A673 (cell line): ENCODE measurements at regions not wholly inside any gene's neighbourhood (a gene's known extent, or its start where the extent isn't known, plus 50 kb on each side); places are given as distances from the start of the nearest gene placed in this dataset.

Experiments used
- BruUV-seq: library from RNA; stranded (reverse); fragments of 400-500 nt; replicated peaks from 2 replicates; lab custom pipeline; 2021; lab: Mats Ljungman, UMichigan
- CTCF ChIA-PET: fragments of 300-600 bp; sonication (Branson Sonifier 250); formaldehyde crosslinking; loops from one replicate; lab custom pipeline; 2022; ENCODE audit warnings: antibody characterized with exemption; lab: Charles Lee
- POLR2A ChIA-PET: fragments of 300-600 bp; sonication (Branson Sonifier 250); formaldehyde crosslinking; loops from one replicate; lab custom pipeline; 2022; ENCODE audit warnings: antibody characterized with exemption; ENCODE audit not compliant: low non-redundant PET; lab: Charles Lee
- DNase-seq: peaks from one replicate; pipeline ENCODE4 v3.0.0-alpha.2; 2015; ENCODE audit warnings: low spot score
- H3K27ac ChIP-seq: fragments of 200-600 bp; sonication (generic); 2 replicates; pipeline ENCODE4 v1.5.1; 2016; ENCODE audit warnings: mixed run types, low read depth, mild to moderate bottlenecking, mixed read lengths, antibody characterized with exemption, low read length; ENCODE audit not compliant: poor library complexity, severe bottlenecking
- H3K27me3 ChIP-seq: fragments of 200-600 bp; sonication (generic); replicated peaks from 2 replicates; pipeline ENCODE4 v1.6.1; 2017; ENCODE audit warnings: mixed run types, low read depth, mild to moderate bottlenecking, mixed read lengths, antibody characterized with exemption, low read length; ENCODE audit not compliant: insufficient read depth, poor library complexity
- H3K36me3 ChIP-seq: fragments of 200-600 bp; sonication (generic); 2 replicates; pipeline ENCODE4 v1.6.1; 2016; ENCODE audit warnings: mixed run types, mild to moderate bottlenecking, mixed read lengths, antibody characterized with exemption, low read length; ENCODE audit not compliant: insufficient read depth, poor library complexity, severe bottlenecking
- H3K4me1 ChIP-seq: fragments of 200-600 bp; sonication (generic); 2 replicates; pipeline ENCODE4 v1.6.1; 2017; ENCODE audit warnings: mixed run types, mild to moderate bottlenecking, mixed read lengths, antibody characterized with exemption, low read length; ENCODE audit not compliant: insufficient read depth, poor library complexity, severe bottlenecking
- H3K4me3 ChIP-seq: fragments of 200-600 bp; sonication (generic); 2 replicates; pipeline ENCODE4 v1.5.1; 2016; ENCODE audit warnings: low read depth, mixed run types, mild to moderate bottlenecking, mixed read lengths, low read length; ENCODE audit not compliant: poor library complexity, severe bottlenecking
- H3K9me3 ChIP-seq: fragments of 200-600 bp; sonication (generic); 2 replicates; pipeline ENCODE4 v1.6.1; 2016; ENCODE audit warnings: mixed run types, low read depth, mild to moderate bottlenecking, mixed read lengths, antibody characterized with exemption, low read length; ENCODE audit not compliant: poor library complexity, severe bottlenecking
- EZH2 ChIP-seq: fragments of 200-600 bp; sonication (generic); IDR thresholded peaks from 2 replicates; pipeline ENCODE4 v1.6.1; 2017; ENCODE audit warnings: borderline replicate concordance, low read depth, mild to moderate bottlenecking, mixed read lengths, antibody characterized with exemption, low read length; ENCODE audit not compliant: poor library complexity, severe bottlenecking
- intact Hi-C: fragments of 100-400 bp; cut with micrococcal nuclease; formaldehyde crosslinking; loops from one replicate; pipeline ENCODE4 v1.10.0; 2022; ENCODE audit not compliant: unreplicated experiment
- TF ChIP-seq, protein P1 (sequence below): fragments of 300-800, 200-600 bp; sonication (generic); conservative IDR thresholded peaks from 2 replicates; pipeline ENCODE4 v1.5.1; 2017; ENCODE audit warnings: low read depth, mild to moderate bottlenecking, antibody characterized with exemption, low read length, moderate library complexity, mixed read lengths

DNA sequence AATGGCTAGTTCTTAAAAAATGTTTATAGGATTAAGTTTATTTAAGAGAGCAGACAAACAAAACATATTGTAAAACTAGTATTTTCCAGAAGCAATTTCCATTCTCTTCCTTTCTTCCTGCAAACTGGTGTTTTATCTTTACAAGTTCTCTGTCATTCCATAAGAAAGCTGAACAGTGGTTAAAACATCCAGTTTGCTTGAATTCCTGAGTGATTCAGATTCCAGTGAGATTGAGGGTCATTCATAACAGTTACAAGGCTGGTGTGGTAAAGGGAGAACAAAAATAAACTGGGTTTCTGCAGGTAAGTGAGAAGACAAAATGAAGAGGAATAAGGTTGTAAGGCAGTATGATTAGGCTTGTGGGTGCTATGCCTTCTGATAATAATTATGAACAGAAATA, 544.8 kb upstream of the DIPK2B start:
- ChIA-PET POLR2A (no interaction called here), CTCF (interaction anchor here (0.6 kb wide), 1 partner anchor 125 kb away, joined by 3 read pairs; no protein-coding TSS in a partner anchor)
- H3K27ac ChIP-seq: no peak overlapping the region
- H3K4me3 ChIP-seq: no peak overlapping the region
- H3K27me3 ChIP-seq: no peaks in the 10 kb centered on the region
- peaks cover 28% of the 10 kb centered on the region for H3K36me3 ChIP-seq
- peaks cover 12% of the 10 kb centered on the region for H3K4me1 ChIP-seq
- intact Hi-C loops: no loop called here
- H3K9me3 ChIP-seq: no peaks in the 10 kb centered on the region
- TF ChIP-seq, protein P1, sequence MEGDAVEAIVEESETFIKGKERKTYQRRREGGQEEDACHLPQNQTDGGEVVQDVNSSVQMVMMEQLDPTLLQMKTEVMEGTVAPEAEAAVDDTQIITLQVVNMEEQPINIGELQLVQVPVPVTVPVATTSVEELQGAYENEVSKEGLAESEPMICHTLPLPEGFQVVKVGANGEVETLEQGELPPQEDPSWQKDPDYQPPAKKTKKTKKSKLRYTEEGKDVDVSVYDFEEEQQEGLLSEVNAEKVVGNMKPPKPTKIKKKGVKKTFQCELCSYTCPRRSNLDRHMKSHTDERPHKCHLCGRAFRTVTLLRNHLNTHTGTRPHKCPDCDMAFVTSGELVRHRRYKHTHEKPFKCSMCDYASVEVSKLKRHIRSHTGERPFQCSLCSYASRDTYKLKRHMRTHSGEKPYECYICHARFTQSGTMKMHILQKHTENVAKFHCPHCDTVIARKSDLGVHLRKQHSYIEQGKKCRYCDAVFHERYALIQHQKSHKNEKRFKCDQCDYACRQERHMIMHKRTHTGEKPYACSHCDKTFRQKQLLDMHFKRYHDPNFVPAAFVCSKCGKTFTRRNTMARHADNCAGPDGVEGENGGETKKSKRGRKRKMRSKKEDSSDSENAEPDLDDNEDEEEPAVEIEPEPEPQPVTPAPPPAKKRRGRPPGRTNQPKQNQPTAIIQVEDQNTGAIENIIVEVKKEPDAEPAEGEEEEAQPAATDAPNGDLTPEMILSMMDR: no peak
- TF ChIP-seq EZH2: no peak
- no peak for DNase-seq
- BruUV-seq: no TSS peak

GRCh38 chrX:45743906-45744625, 543.4 kb upstream of the DIPK2B start:
- Histone ChIP-seq H3K36me3 (peaks cover 24% of the 10 kb centered on the region), H3K27me3 (no peaks in the 10 kb centered on the region), H3K9me3 (no peaks in the 10 kb centered on the region), H3K4me3 (no peak overlapping the region), H3K27ac (no peak overlapping the region), H3K4me1 (peaks cover 4% of the 10 kb centered on the region)
- no TSS peak for BruUV-seq
- intact Hi-C loops: no loop called here
- ChIA-PET CTCF (no interaction called here), POLR2A (no interaction called here)
- no peak for DNase-seq
- TF ChIP-seq, protein P1: no peak
- TF ChIP-seq EZH2: no peak

DNA sequence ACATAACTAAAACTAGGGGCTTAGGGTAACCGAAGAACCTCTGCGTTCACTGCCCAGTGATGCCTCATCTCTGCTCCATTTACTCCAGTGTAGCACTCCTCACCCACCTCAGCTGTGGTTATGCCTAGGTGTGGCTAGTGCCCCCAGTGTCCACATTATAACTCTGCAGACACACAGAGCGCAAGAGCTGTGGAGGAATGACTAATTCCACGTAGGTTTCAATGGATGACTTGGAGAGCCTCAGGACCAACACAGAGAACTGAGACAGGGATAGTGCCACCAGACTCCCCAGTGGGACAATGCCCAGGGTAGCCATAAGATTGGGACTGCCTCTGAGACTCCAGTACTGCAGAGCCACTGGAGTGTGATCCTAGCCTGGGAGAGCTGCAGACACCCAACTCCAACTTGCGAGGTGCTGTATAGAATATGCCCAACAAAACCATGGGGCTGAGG, 542.4 kb upstream of the DIPK2B start:
- Histone ChIP-seq H3K27me3 (no peaks in the 10 kb centered on the region), H3K27ac (no peak overlapping the region), H3K4me3 (no peak overlapping the region), H3K4me1 (no peaks in the 10 kb centered on the region), H3K36me3 (peaks cover 24% of the 10 kb centered on the region), H3K9me3 (no peaks in the 10 kb centered on the region)
- intact Hi-C loops: no loop called here
- no peak for TF ChIP-seq EZH2
- TF ChIP-seq, protein P1: peak; percentile 37; the same call in 1 of the 2 replicates
- DNase-seq: peak; percentile 25
- ChIA-PET POLR2A (no interaction called here), CTCF (no interaction called here)
- BruUV-seq: no TSS peak
